Calu3 (cell line): ENCODE measurements at regions not wholly inside any gene's neighbourhood (a gene's known extent, or its start where the extent isn't known, plus 50 kb on each side); places are given as distances from the start of the nearest gene placed in this dataset.
"Not testable (repeated sequence)": the region's sequence is repeated elsewhere in the genome, so short reads cannot be mapped to it uniquely, and the experiment has no call there.

Source experiments
- BruUV-seq: library from RNA; stranded (reverse); fragments of 400-500 nt; replicated peaks from 2 replicates; lab custom pipeline; 2021; lab: Mats Ljungman, UMichigan
- CTCF ChIA-PET: fragments of 300-600 bp; sonication (Branson Sonifier 250); formaldehyde crosslinking; loops from one replicate; lab custom pipeline; 2022; ENCODE audit warnings: antibody characterized with exemption; lab: Charles Lee
- DNase-seq: peaks from one replicate; pipeline ENCODE4 v3.0.0; 2022
- H3K27ac Mint-ChIP-seq: one replicate; pipeline ENCODE4 v1.8.0; 2022; ENCODE audit warnings: mixed read lengths; ENCODE audit not compliant: unreplicated experiment
- H3K27me3 Mint-ChIP-seq: one replicate; pipeline ENCODE4 v1.8.0; 2022; ENCODE audit warnings: mixed read lengths; ENCODE audit not compliant: unreplicated experiment
- H3K36me3 Mint-ChIP-seq: one replicate; pipeline ENCODE4 v1.8.0; 2022; ENCODE audit warnings: mild to moderate bottlenecking, moderate library complexity, mixed read lengths; ENCODE audit not compliant: insufficient read depth, unreplicated experiment
- H3K4me1 Mint-ChIP-seq: one replicate; pipeline ENCODE4 v1.8.0; 2022; ENCODE audit warnings: mild to moderate bottlenecking, low read depth, mixed read lengths; ENCODE audit not compliant: unreplicated experiment
- H3K4me3 Mint-ChIP-seq: one replicate; pipeline ENCODE4 v1.8.0; 2022; ENCODE audit warnings: mild to moderate bottlenecking, low read depth, moderate library complexity, mixed read lengths; ENCODE audit not compliant: unreplicated experiment
- H3K9me3 Mint-ChIP-seq: one replicate; pipeline ENCODE4 v1.8.0; 2022; ENCODE audit warnings: low read depth, mixed read lengths; ENCODE audit not compliant: unreplicated experiment
- CTCF ChIP-seq: fragments of 200-600 bp; IDR thresholded peaks from one replicate; pipeline ENCODE4 v1.8.0; 2022; ENCODE audit warnings: antibody characterized with exemption; ENCODE audit not compliant: unreplicated experiment
- intact Hi-C: fragments of 100-400 bp; cut with micrococcal nuclease; formaldehyde crosslinking; loops from one replicate; pipeline ENCODE4 v1.10.0; 2022; ENCODE audit not compliant: unreplicated experiment

- H3K4me1 Mint-ChIP-seq: no peaks in the 10 kb centered on the region
- no peaks in the 10 kb centered on the region for H3K9me3 Mint-ChIP-seq
- BruUV-seq: no TSS peak
Observed at GRCh38 chr1:173328961-173329360, 121.8 kb upstream of the TNFSF4 start.

GRCh38 chr1:173329726-173330125 lies 122.6 kb upstream of the TNFSF4 start:
- no peak for DNase-seq
- no peak for TF ChIP-seq CTCF

More at GRCh38 chr1:173328961-173329360, 121.8 kb upstream of the TNFSF4 start:
- Mint-ChIP-seq H3K4me3 (no peak overlapping the region), H3K27ac (no peak overlapping the region), H3K27me3 (no peaks in the 10 kb centered on the region), H3K36me3 (no peaks in the 10 kb centered on the region)
- CTCF ChIA-PET: no interaction called here
- intact Hi-C loops: no loop called here
- TF ChIP-seq CTCF: no peak
- DNase-seq: no peak

GRCh38 chr1:173330149-173330951 lies 123.2 kb upstream of the TNFSF4 start:
- intact Hi-C loops: no loop called here
- Mint-ChIP-seq H3K36me3 (no peaks in the 10 kb centered on the region), H3K27ac (no peak overlapping the region), H3K9me3 (no peaks in the 10 kb centered on the region), H3K4me1 (no peaks in the 10 kb centered on the region), H3K4me3 (no peak overlapping the region), H3K27me3 (no peaks in the 10 kb centered on the region)
- no peak for TF ChIP-seq CTCF
- DNase-seq: no peak
- CTCF ChIA-PET: no interaction called here
- BruUV-seq: no TSS peak

More at GRCh38 chr1:173329726-173330125, 122.6 kb upstream of the TNFSF4 start:
- H3K9me3 Mint-ChIP-seq: no peaks in the 10 kb centered on the region
- intact Hi-C loops: no loop called here
- H3K27me3 Mint-ChIP-seq: no peaks in the 10 kb centered on the region
- H3K27ac Mint-ChIP-seq: no peak overlapping the region
- no TSS peak for BruUV-seq
- no peaks in the 10 kb centered on the region for H3K4me1 Mint-ChIP-seq
- no peak overlapping the region for H3K4me3 Mint-ChIP-seq
- CTCF ChIA-PET: no interaction called here
- H3K36me3 Mint-ChIP-seq: no peaks in the 10 kb centered on the region

- DNase-seq, H3K27ac Mint-ChIP-seq, intact Hi-C loops, H3K9me3 Mint-ChIP-seq, CTCF ChIA-PET, H3K4me3 Mint-ChIP-seq, BruUV-seq, H3K27me3 Mint-ChIP-seq, H3K36me3 Mint-ChIP-seq, H3K4me1 Mint-ChIP-seq: not testable (repeated sequence)
Observed at GRCh38 chr1:173330952-173331548, 123.9 kb upstream of the TNFSF4 start.

GRCh38 chr1:173332026-173332425 lies 124.9 kb upstream of the TNFSF4 start:
- Mint-ChIP-seq H3K27ac (no peak overlapping the region), H3K4me1 (no peaks in the 10 kb centered on the region), H3K9me3 (no peaks in the 10 kb centered on the region), H3K36me3 (no peaks in the 10 kb centered on the region), H3K4me3 (no peak overlapping the region), H3K27me3 (no peaks in the 10 kb centered on the region)
- CTCF ChIA-PET: no interaction called here
- intact Hi-C loops: no loop called here
- no TSS peak for BruUV-seq
- DNase-seq: no peak
- TF ChIP-seq CTCF: no peak
